A673 (cell line): ENCODE measurements at regions not wholly inside any gene's neighbourhood (a gene's known extent, or its start where the extent isn't known, plus 50 kb on each side); places are given as distances from the start of the nearest gene placed in this dataset.

Experiments
- BruUV-seq: library from RNA; stranded (reverse); fragments of 400-500 nt; replicated peaks from 2 replicates; lab custom pipeline; 2021; lab: Mats Ljungman, UMichigan
- CTCF ChIA-PET: fragments of 300-600 bp; sonication (Branson Sonifier 250); formaldehyde crosslinking; loops from one replicate; lab custom pipeline; 2022; ENCODE audit warnings: antibody characterized with exemption; lab: Charles Lee
- POLR2A ChIA-PET: fragments of 300-600 bp; sonication (Branson Sonifier 250); formaldehyde crosslinking; loops from one replicate; lab custom pipeline; 2022; ENCODE audit warnings: antibody characterized with exemption; ENCODE audit not compliant: low non-redundant PET; lab: Charles Lee
- DNase-seq: peaks from one replicate; pipeline ENCODE4 v3.0.0-alpha.2; 2015; ENCODE audit warnings: low spot score
- H3K27ac ChIP-seq: fragments of 200-600 bp; sonication (generic); 2 replicates; pipeline ENCODE4 v1.5.1; 2016; ENCODE audit warnings: mixed run types, low read depth, mild to moderate bottlenecking, mixed read lengths, antibody characterized with exemption, low read length; ENCODE audit not compliant: poor library complexity, severe bottlenecking
- H3K27me3 ChIP-seq: fragments of 200-600 bp; sonication (generic); replicated peaks from 2 replicates; pipeline ENCODE4 v1.6.1; 2017; ENCODE audit warnings: mixed run types, low read depth, mild to moderate bottlenecking, mixed read lengths, antibody characterized with exemption, low read length; ENCODE audit not compliant: insufficient read depth, poor library complexity
- H3K36me3 ChIP-seq: fragments of 200-600 bp; sonication (generic); 2 replicates; pipeline ENCODE4 v1.6.1; 2016; ENCODE audit warnings: mixed run types, mild to moderate bottlenecking, mixed read lengths, antibody characterized with exemption, low read length; ENCODE audit not compliant: insufficient read depth, poor library complexity, severe bottlenecking
- H3K4me1 ChIP-seq: fragments of 200-600 bp; sonication (generic); 2 replicates; pipeline ENCODE4 v1.6.1; 2017; ENCODE audit warnings: mixed run types, mild to moderate bottlenecking, mixed read lengths, antibody characterized with exemption, low read length; ENCODE audit not compliant: insufficient read depth, poor library complexity, severe bottlenecking
- H3K4me3 ChIP-seq: fragments of 200-600 bp; sonication (generic); 2 replicates; pipeline ENCODE4 v1.5.1; 2016; ENCODE audit warnings: low read depth, mixed run types, mild to moderate bottlenecking, mixed read lengths, low read length; ENCODE audit not compliant: poor library complexity, severe bottlenecking
- H3K9me3 ChIP-seq: fragments of 200-600 bp; sonication (generic); 2 replicates; pipeline ENCODE4 v1.6.1; 2016; ENCODE audit warnings: mixed run types, low read depth, mild to moderate bottlenecking, mixed read lengths, antibody characterized with exemption, low read length; ENCODE audit not compliant: poor library complexity, severe bottlenecking
- EZH2 ChIP-seq: fragments of 200-600 bp; sonication (generic); IDR thresholded peaks from 2 replicates; pipeline ENCODE4 v1.6.1; 2017; ENCODE audit warnings: borderline replicate concordance, low read depth, mild to moderate bottlenecking, mixed read lengths, antibody characterized with exemption, low read length; ENCODE audit not compliant: poor library complexity, severe bottlenecking
- intact Hi-C: fragments of 100-400 bp; cut with micrococcal nuclease; formaldehyde crosslinking; loops from one replicate; pipeline ENCODE4 v1.10.0; 2022; ENCODE audit not compliant: unreplicated experiment
- TF ChIP-seq, protein P1 (sequence below): fragments of 300-800, 200-600 bp; sonication (generic); conservative IDR thresholded peaks from 2 replicates; pipeline ENCODE4 v1.5.1; 2017; ENCODE audit warnings: low read depth, mild to moderate bottlenecking, antibody characterized with exemption, low read length, moderate library complexity, mixed read lengths

DNA sequence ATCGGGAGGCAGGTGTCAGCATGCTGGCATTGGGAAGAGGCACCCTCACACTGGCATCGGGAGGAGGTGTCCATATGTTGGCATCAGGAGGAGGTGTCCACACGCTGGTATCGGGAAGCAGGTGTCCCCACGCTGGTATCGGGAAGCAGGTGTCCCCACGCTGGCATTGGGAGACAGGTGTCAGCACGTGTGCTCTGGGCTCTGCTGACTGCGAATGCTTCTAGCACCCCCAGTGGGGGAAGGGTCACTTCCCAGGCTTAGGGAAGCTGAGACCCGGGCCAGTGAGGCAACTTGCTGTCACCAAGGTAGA, 92.5 kb upstream of the IKZF1 start:
- Histone ChIP-seq H3K36me3 (no peaks in the 10 kb centered on the region), H3K4me3 (no peak overlapping the region), H3K27ac (no peak overlapping the region), H3K4me1 (no peaks in the 10 kb centered on the region), H3K9me3 (no peaks in the 10 kb centered on the region), H3K27me3 (no peaks in the 10 kb centered on the region)
- TF ChIP-seq EZH2, result no peak
- TF ChIP-seq, protein P1, sequence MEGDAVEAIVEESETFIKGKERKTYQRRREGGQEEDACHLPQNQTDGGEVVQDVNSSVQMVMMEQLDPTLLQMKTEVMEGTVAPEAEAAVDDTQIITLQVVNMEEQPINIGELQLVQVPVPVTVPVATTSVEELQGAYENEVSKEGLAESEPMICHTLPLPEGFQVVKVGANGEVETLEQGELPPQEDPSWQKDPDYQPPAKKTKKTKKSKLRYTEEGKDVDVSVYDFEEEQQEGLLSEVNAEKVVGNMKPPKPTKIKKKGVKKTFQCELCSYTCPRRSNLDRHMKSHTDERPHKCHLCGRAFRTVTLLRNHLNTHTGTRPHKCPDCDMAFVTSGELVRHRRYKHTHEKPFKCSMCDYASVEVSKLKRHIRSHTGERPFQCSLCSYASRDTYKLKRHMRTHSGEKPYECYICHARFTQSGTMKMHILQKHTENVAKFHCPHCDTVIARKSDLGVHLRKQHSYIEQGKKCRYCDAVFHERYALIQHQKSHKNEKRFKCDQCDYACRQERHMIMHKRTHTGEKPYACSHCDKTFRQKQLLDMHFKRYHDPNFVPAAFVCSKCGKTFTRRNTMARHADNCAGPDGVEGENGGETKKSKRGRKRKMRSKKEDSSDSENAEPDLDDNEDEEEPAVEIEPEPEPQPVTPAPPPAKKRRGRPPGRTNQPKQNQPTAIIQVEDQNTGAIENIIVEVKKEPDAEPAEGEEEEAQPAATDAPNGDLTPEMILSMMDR, result no peak
- no peak for DNase-seq
- CTCF ChIA-PET, result no interaction called here
- no TSS peak for BruUV-seq
- POLR2A ChIA-PET, result no interaction called here
- intact Hi-C loops, result no loop called here

DNA sequence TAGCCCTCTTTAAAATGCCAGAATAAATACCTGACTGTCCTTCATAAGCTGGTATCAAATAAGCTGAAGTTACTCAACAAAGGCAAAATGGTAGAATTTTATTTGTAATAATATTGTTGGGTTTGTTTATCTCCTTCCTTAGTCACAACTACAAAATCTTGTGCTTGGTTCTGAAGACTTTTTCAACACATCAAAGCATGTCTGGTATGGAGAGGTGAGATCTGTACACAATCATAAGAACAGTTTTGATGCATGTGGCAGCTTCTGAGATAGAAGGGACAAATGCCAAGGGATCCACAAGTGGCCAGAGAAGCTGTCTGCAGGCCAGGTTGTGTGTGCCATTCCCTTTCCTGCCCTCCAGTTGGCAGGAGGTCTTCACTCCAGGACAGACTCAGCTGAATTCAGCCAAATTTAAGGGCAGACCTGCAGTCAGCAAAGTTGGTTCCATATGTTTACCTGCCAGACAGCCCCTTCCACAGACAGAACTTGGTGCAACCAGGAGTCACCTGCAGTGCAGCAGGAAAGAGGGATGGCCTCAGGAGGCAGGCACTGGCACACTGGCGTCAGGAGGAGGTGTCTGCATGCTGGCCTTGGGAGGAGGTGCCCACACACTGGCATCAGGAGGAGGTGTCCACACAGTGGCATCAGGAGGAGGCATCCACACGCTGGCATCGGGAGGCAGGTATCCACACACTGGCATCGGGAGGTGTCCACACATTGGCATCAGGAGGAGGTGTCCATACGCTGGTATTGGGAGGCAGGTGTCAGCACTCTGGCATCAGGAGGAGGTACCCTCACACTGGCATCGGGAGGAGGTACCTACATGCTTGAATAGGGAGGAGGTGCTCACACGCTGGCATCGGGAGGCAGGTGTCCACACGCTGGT, 93.1 kb upstream of the IKZF1 start:
- H3K4me3 ChIP-seq, result no peak overlapping the region
- no peaks in the 10 kb centered on the region for H3K9me3 ChIP-seq
- no peaks in the 10 kb centered on the region for H3K27me3 ChIP-seq
- TF ChIP-seq, protein P1, result no peak
- TF ChIP-seq EZH2, result no peak
- ChIA-PET POLR2A (no interaction called here), CTCF (no interaction called here)
- H3K36me3 ChIP-seq, result no peaks in the 10 kb centered on the region
- DNase-seq, result no peak
- intact Hi-C loops, result no loop called here
- no peaks in the 10 kb centered on the region for H3K4me1 ChIP-seq
- no TSS peak for BruUV-seq
- no peak overlapping the region for H3K27ac ChIP-seq

DNA sequence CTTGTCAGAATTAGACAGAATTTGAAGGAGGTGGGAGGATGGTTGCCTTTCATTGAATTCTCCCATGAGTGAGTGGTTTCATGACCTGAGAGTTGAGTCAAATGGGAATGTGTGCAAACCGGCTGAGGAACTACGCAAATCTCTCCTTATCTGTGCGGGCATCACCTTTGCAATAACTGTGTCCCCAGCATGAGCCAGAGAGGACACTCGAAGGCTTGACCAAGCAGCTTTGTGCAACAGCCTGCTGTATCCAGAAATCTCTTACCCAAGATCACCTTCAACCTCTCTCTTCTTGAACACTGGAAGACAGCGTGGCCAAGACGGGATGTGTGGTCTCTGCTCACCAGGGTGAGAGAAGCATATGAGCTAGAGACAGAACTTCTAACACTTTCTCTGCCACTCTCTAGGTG, 93.8 kb upstream of the IKZF1 start:
- H3K27ac ChIP-seq, result no peak overlapping the region
- CTCF ChIA-PET, result no interaction called here
- no peaks in the 10 kb centered on the region for H3K36me3 ChIP-seq
- no peaks in the 10 kb centered on the region for H3K27me3 ChIP-seq
- H3K9me3 ChIP-seq, result no peaks in the 10 kb centered on the region
- POLR2A ChIA-PET, result no interaction called here
- no peaks in the 10 kb centered on the region for H3K4me1 ChIP-seq
- no peak overlapping the region for H3K4me3 ChIP-seq
- no peak for DNase-seq
- TF ChIP-seq, protein P1, result no peak
- TF ChIP-seq EZH2, result no peak
- BruUV-seq, result no TSS peak
- intact Hi-C loops, result no loop called here
